ENCODE measurements at regions not wholly inside any gene's neighbourhood (a gene's known extent, or its start where the extent isn't known, plus 50 kb on each side); places are given as distances from the start of the nearest gene placed in this dataset.

DNA sequence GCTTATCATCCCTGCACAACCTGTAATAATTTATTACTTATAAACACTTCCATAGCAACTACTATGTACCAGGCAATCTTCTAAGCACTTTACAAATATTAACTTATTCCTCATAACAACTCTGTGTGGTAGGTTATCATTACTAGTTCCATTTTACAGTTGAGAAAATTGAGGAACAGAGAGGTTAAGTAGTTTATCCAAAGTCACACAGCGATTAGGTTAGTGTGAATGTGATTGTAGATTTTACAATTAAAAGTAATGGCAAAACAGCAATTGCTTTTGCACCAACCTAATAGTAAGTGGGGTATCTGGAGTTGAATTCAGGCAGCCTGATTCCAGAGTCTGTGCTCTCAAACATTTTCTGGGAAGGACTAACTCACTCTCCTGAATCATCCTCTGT, 348.9 kb downstream of the NKX6-1 start:
- TF ChIP-seq POLR2A (IDR thresholded peaks at IDR 0.05; ENCODE audit: low read length), result no peak
- no peak for TF ChIP-seq GATA1 (IDR thresholded peaks at IDR 0.05; ENCODE audit: low read depth, low read length)
